GM20000 (cell line): ENCODE measurements at regions not wholly inside any gene's neighbourhood (a gene's known extent, or its start where the extent isn't known, plus 50 kb on each side); places are given as distances from the start of the nearest gene placed in this dataset.

Experiments
- DNase-seq: peaks from one replicate; pipeline ENCODE4 v3.0.0; 2012; ENCODE audit warnings: low spot score
- CTCF ChIP-seq: IDR thresholded peaks from 2 replicates; pipeline ENCODE4 v1.5.1; 2012; ENCODE audit warnings: mild to moderate bottlenecking, control low read depth; ENCODE audit errors: extremely low read depth, missing control alignments

DNA sequence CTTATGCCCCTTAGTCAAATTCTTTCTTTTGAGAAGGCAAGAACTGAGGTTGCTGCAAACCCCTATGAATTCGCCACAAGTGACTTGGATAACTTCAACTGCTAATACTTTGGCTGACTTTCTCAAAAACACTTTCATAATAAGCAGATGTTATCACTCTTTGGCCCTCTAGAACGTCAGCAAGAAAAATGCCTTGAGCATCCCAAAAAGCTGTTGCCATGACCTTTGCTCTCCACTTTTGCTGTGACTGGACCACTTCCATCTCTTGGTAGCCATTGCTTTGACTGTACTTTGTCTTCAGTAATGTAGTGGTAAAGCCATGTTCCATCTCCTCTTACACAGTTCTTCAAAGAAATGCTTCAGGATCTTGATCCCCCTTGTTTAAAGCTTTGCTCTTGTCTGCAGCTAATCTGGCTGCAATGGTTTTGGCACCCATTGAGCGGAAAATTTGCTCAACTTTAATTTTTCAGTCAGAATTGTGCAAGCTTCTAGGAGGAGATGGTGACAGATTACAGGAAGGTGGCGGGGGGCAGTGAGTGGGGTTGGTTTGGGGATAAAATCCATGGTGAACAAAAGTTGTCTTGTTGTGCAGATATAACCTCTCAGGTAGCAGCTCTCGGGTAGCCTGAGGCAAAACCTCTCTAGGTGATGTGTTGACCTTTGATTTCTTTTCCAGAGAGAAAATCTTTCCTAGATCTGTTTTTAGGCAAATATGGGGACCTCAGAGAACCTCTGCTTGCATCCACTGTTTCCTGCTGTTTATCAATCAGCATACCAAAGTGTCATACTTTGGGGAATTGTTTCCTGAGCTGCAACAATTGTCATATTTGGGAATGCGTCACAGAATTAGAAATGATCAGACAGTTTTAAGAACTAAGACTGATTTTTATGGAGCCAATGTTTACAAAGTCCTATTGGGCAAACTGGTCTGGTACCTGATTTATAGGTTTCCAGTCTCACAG is 83.6 kb downstream of the CCR1 start:
- no peak for TF ChIP-seq CTCF
- DNase-seq = no peak

DNA sequence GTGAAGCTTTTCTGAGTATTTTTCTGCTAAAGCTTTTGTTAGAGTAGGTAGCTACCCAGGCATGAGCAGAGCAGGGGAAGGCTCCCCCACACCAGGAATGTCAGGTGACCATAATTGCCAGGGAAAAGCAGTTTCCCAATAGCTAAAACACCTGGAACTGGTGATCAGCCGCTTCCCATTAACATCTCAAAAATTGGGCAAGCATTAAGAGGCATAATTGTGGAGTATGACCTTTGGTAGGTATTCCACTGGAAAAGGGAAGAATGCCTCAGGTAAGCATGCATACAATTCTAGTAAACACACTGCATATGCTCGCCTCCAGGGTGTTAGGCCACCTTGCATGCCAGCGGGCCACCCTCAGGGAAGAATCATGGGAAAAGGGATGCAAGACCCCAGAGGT is 84.5 kb downstream of the CCR1 start:
- no peak for DNase-seq
- no peak for TF ChIP-seq CTCF

- no peak for DNase-seq
- TF ChIP-seq CTCF = no peak
Measured at GRCh38 chr3:46122091-46122490, 86.0 kb downstream of the CCR1 start.

DNA sequence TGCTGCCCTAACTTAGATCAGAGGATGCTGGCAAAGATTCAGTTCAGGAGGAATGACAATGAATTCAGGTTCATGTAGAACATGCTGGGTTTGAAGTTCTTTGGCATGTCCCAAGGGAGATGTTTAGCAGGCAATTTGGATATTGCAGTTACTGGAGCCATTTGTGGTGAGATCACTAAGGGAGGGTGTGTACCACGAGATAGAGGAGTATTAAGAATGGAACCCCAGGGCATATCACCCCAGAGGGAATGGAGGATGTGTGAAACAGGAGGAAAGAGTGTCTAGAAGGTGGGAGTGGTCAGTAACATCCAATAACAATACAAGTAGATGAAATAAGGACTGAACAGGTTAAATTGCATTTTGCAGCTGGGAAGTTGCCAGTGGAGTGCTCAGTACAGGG is 87.1 kb downstream of the CCR1 start:
- DNase-seq = no peak
- no peak for TF ChIP-seq CTCF

DNA sequence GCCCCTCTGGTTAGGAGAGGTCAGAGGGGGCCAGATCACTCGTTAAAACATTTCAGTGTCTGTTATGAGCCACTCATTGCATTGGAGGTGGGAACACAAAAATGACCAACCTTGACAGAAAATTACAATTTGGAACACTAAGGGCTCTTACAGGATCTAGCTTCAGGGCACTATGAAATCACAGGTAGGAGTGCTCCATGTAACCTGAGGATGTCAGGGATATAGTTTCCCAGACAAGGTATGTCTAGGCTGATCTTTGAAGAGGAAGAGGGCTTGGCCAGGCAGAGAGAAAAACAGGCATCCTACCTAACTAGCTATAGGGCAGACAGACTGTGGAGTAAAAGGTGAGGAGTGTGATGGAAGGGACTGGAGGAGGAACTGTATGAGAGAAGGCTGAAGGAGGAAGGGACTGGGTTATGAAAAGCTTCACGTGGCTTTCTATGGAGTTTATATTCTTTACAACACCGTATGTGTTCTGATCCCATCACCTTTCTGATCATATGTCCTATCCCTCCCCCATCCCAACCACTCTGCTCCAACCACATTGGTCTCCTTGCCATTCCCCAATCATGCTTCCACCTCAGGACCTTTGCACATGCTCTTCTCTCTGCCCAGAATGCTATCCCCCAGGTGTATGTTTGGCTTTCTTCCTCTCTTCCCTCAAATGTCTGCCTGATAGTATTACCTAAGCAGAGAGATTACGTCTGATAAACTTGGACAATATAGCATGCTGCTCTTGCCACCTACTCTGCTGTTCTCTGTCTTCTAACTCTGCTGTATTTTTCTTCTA is 88.2 kb downstream of the CCR1 start:
- no peak for DNase-seq
- TF ChIP-seq CTCF = no peak

DNA sequence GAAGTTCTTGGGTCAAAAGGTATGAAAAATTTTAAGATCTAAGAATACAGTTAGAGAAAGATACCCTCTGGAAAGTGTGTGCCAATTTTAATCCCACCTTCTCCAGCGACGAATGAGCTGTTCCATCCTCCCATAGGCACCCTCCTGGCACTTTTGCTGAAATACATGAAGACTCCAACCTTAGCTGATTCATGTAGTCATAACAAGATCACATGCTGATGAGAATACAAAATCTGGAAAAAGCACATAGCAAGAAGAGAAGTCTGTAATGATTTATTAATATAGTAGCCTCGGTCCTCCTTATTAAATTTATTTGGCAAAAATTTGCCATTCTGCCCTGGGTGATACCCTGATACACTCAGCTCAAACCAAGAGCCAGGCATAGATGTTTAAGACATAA is 88.9 kb downstream of the CCR1 start:
- TF ChIP-seq CTCF = no peak
- DNase-seq = no peak

- TF ChIP-seq CTCF = no peak
- DNase-seq = no peak
Measured at GRCh38 chr3:46116996-46117395, 89.7 kb upstream of the XCR1 start.
